K562 (cell line): ENCODE measurements at regions not wholly inside any gene's neighbourhood (a gene's known extent, or its start where the extent isn't known, plus 50 kb on each side); places are given as distances from the start of the nearest gene placed in this dataset.
"Not testable (repeated sequence)": the region's sequence is repeated elsewhere in the genome, so short reads cannot be mapped to it uniquely, and the experiment has no call there.

ENCODE experiments used
- ATAC-seq: fragments of 200-7000 bp; cut with Tn5 transposase; 3 replicates; pipeline ENCODE4 v1.9.1; 2020; ENCODE audit warnings: moderate library complexity
- BruUV-seq: library from RNA; stranded (reverse); fragments of 400-500 nt; replicated peaks from 2 replicates; lab custom pipeline; 2021; lab: Mats Ljungman, UMichigan
- CTCF ChIA-PET: fragments of 300-600 bp; formaldehyde crosslinking; extraction: SDS; loops from one replicate; lab custom pipeline; 2021; ENCODE audit warnings: low intra/inter-chr PET ratio; lab: Yijun Ruan, JAX
- POLR2A ChIA-PET: fragments of 300-600, 350-650 bp; sonication (Branson Sonifier 250); formaldehyde crosslinking; extraction: SDS; loops from one replicate; lab custom pipeline; 2021; ENCODE audit warnings: antibody characterized with exemption, inconsistent platforms; lab: Yijun Ruan, JAX
- DNase-seq, 4 experiments: peaks; one replicate each; pipeline versions ENCODE4 v3.0.0 to v3.0.0-alpha.2; 2011 to 2018; ENCODE audit warnings: low spot score in 3 of 4, mixed read lengths in 3 of 4; ENCODE audit errors: extremely low read depth in 1 of 4
- FAIRE-seq: peaks from 2 replicates; lab custom pipeline; 2011; peaks lifted over from hg19 to GRCh38; lab: Jason Lieb, UNC
- H2AFZ ChIP-seq: 2 replicates; pipeline ENCODE4 v1.6.0; 2011; ENCODE audit warnings: low read depth, low read length, control low read depth, inconsistent platforms
- H3K27ac ChIP-seq: fragments of 200-600 bp; 3 replicates; pipeline ENCODE4 v1.8.0; 2011; ENCODE audit warnings: low read depth, mild to moderate bottlenecking, control low read depth, inconsistent platforms, low read length, moderate library complexity, mixed read lengths; ENCODE audit errors: extremely low read depth
- H3K27me3 ChIP-seq, 2 experiments: fragments of 300-600 bp in 1 of 2; 2 replicates in 1 of 2; 3 replicates in 1 of 2; pipeline versions ENCODE4 v1.6.0 to v1.8.0; 2011; ENCODE audit warnings: inconsistent platforms in 2 of 2, low read length in 2 of 2, mild to moderate bottlenecking in 1 of 2, mixed read lengths in 1 of 2, moderate library complexity in 1 of 2; ENCODE audit not compliant: control insufficient read depth in 2 of 2, insufficient read depth in 2 of 2
- H3K36me3 ChIP-seq: fragments of 300-600 bp; 3 replicates; pipeline ENCODE4 v1.8.0; 2011; ENCODE audit warnings: mild to moderate bottlenecking, low read length, inconsistent platforms; ENCODE audit not compliant: control insufficient read depth, insufficient read depth
- H3K4me1 ChIP-seq, 2 experiments: fragments of 200-600 bp in 1 of 2; replicated peaks in 1 of 2; 2 replicates in 1 of 2; 3 replicates in 1 of 2; pipeline versions ENCODE4 v1.5.1 to v1.8.0; 2011; ENCODE audit warnings: inconsistent platforms in 2 of 2, low read length in 2 of 2, mild to moderate bottlenecking in 1 of 2, mixed read lengths in 1 of 2, moderate library complexity in 1 of 2; ENCODE audit not compliant: control insufficient read depth in 2 of 2, insufficient read depth in 2 of 2
- H3K4me2 ChIP-seq: 2 replicates; pipeline ENCODE4 v1.6.1; 2011; ENCODE audit warnings: low read length, control low read depth, inconsistent platforms, mixed read lengths; ENCODE audit not compliant: insufficient read depth
- H3K4me3 ChIP-seq: fragments of 200-600 bp; sonication (generic), shearing (Covaris generic); 2 replicates; pipeline ENCODE4 v1.5.1; 2016; ENCODE audit warnings: control low read depth, inconsistent platforms
- H3K79me2 ChIP-seq: fragments of 200-600 bp; 3 replicates; pipeline ENCODE4 v1.8.0; 2011; ENCODE audit warnings: low read length, inconsistent platforms; ENCODE audit not compliant: control insufficient read depth, insufficient read depth
- H3K9ac ChIP-seq, 2 experiments: 2 replicates each; pipeline versions ENCODE4 v1.6.0 to v1.6.1; 2011; ENCODE audit warnings: low read depth in 2 of 2, low read length in 2 of 2, control low read depth in 1 of 2, inconsistent platforms in 1 of 2, mild to moderate bottlenecking in 1 of 2, mixed read lengths in 1 of 2; ENCODE audit not compliant: insufficient read depth in 1 of 2
- H3K9me1 ChIP-seq: one replicate; pipeline ENCODE4 v1.6.0; 2011; ENCODE audit warnings: inconsistent platforms, mild to moderate bottlenecking, low read length, moderate library complexity; ENCODE audit not compliant: control insufficient read depth, insufficient read depth
- H3K9me3 ChIP-seq: replicated peaks from 2 replicates; pipeline ENCODE4 v1.5.1; 2011; ENCODE audit warnings: low read depth, low read length, inconsistent platforms; ENCODE audit not compliant: control insufficient read depth, insufficient read depth
- H4K20me1 ChIP-seq: replicated peaks from 2 replicates; pipeline ENCODE4 v1.6.1; 2011; ENCODE audit warnings: low read length, inconsistent platforms, mixed read lengths; ENCODE audit not compliant: control insufficient read depth, insufficient read depth
- BCOR ChIP-seq: fragments of 450-650 bp; IDR thresholded peaks from 2 replicates; pipeline ENCODE4 v1.6.1; 2016
- CTCF ChIP-seq, 3 experiments: IDR thresholded peaks in 2 of 3; conservative IDR thresholded peaks in 1 of 3; 2 replicates each; pipeline ENCODE4 v1.5.1; 2011 to 2012; ENCODE audit warnings: low read length in 3 of 3, mild to moderate bottlenecking in 3 of 3, control low read depth in 2 of 3, improper control_type of control experiment in 1 of 3, inconsistent platforms in 1 of 3, low read depth in 1 of 3, mixed read lengths in 1 of 3, moderate library complexity in 1 of 3; ENCODE audit not compliant: insufficient read depth in 2 of 3
- PHF8 ChIP-seq: fragments of 200-600 bp; sonication (generic); IDR thresholded peaks from 2 replicates; pipeline ENCODE4 v1.6.1; 2012; ENCODE audit warnings: mixed run types, mild to moderate bottlenecking, inconsistent platforms, low read length, moderate library complexity, borderline replicate concordance
- RBM25 ChIP-seq: fragments of 200-400 bp; formaldehyde crosslinking; IDR thresholded peaks from 2 replicates; pipeline ENCODE4 v1.6.1; 2018; ENCODE audit warnings: low read length, low read depth, moderate library complexity; ENCODE audit not compliant: severe bottlenecking
- WHSC1 ChIP-seq: IDR thresholded peaks from one replicate; pipeline ENCODE4 v1.6.1; 2012; ENCODE audit warnings: low read length, control low read depth, inconsistent platforms
- ZNF146 ChIP-seq: IDR thresholded peaks from one replicate; pipeline ENCODE4 v1.6.1; 2018; ENCODE audit warnings: missing compliant biosample characterization; ENCODE audit not compliant: unreplicated experiment
- WGBS: fragments of 100-300 bp; shearing (Covaris generic); methylation state at CpG from one replicate; pipeline ENCODE4 v1.1.6; 2016; ENCODE audit warnings: low coverage, mixed read lengths; ENCODE audit not compliant: insufficient coverage; ENCODE audit errors: missing lambda C conversion rate; 5-methylcytosine and 5-hydroxymethylcytosine counted together
- in situ Hi-C: fragments of 300-500 bp; cut with MboI; formaldehyde crosslinking; loops from 4 replicates; pipeline ENCODE4 v1.15.0; 2018; ENCODE audit warnings: inconsistent platforms, mixed read lengths
- intact Hi-C: fragments of 100-400 bp; cut with micrococcal nuclease; formaldehyde crosslinking; loops from 2 replicates; pipeline ENCODE4 v1.14.2; 2022

GRCh38 chr7:152961796-152962195 is 202.2 kb downstream of the ACTR3B start:
- H3K9me3 ChIP-seq, H3K36me3 ChIP-seq, POLR2A ChIA-PET, DNase-seq, H3K79me2 ChIP-seq, H3K27ac ChIP-seq, H3K4me1 ChIP-seq, CTCF ChIA-PET, intact Hi-C loops, H3K4me2 ChIP-seq, H4K20me1 ChIP-seq, BruUV-seq, in situ Hi-C loops, H3K4me3 ChIP-seq, H3K9ac ChIP-seq, H3K9me1 ChIP-seq, ATAC-seq, H2AFZ ChIP-seq, FAIRE-seq: not testable (repeated sequence)
- peaks cover 0 to 11% of the 10 kb centered on the region in 2 experiments; a peak in 1 of 5 replicates for H3K27me3 ChIP-seq
- peak; percentile 50 for TF ChIP-seq RBM25
- TF ChIP-seq ZNF146 (CRISPR knock-in tag): peak; percentile 95
- TF ChIP-seq BCOR: 0 out of 2 replicates have a peak, but pooled peaks have one; percentile 15
- 0% methylated on average over 2 of the region's 2 CpGs for WGBS

GRCh38 chr7:152966189-152966588 is 206.6 kb downstream of the ACTR3B start:
- WGBS: 2% methylated on average over 5 of the region's 5 CpGs
- CTCF ChIA-PET: no interaction called here
- FAIRE-seq: no peak
- no peak overlapping the region for H3K4me3 ChIP-seq
- no peaks in the 10 kb centered on the region for H3K4me1 ChIP-seq
- H3K4me2 ChIP-seq: no peak overlapping the region
- in situ Hi-C loops: no loop called here
- H2AFZ ChIP-seq: no peak overlapping the region
- H3K9me3 ChIP-seq: no peaks in the 10 kb centered on the region
- H3K9me1 ChIP-seq: no peaks in the 10 kb centered on the region
- no TSS peak for BruUV-seq
- H3K36me3 ChIP-seq: no peaks in the 10 kb centered on the region
- H3K27me3 ChIP-seq: no peaks in the 10 kb centered on the region
- H4K20me1 ChIP-seq: no peaks in the 10 kb centered on the region
- TF ChIP-seq CTCF (IDR thresholded peaks at IDR 0.05 in 2 of 3, conservative IDR thresholded peaks at IDR 0.05 in 1 of 3; ENCODE audit: insufficient read depth in 2 of 3, low read depth in 1 of 3, low read length in 3 of 3) (peak in 2 of 3 experiments; percentile 7 to 52; a peak in 1 of 6 replicates), WHSC1 (no peak), PHF8 (no peak)
- H3K27ac ChIP-seq: no peak overlapping the region
- DNase-seq: no peak
- H3K79me2 ChIP-seq: no peaks in the 10 kb centered on the region
- H3K9ac ChIP-seq: no peak overlapping the region
- POLR2A ChIA-PET: no interaction called here
- intact Hi-C loops: no loop called here
- no peak for ATAC-seq
